H1 (cell line): ENCODE measurements at regions not wholly inside any gene's neighbourhood (a gene's known extent, or its start where the extent isn't known, plus 50 kb on each side); places are given as distances from the start of the nearest gene placed in this dataset.

Experiments
- CTCF ChIA-PET: fragments of 300-600 bp; sonication (Branson Sonifier 250); formaldehyde crosslinking; loops from one replicate; lab custom pipeline; 2021; ENCODE audit not compliant: partially characterized antibody; lab: Charles Lee
- POLR2A ChIA-PET: fragments of 300-600 bp; sonication (Branson Sonifier 250); formaldehyde crosslinking; loops from one replicate; lab custom pipeline; 2021; ENCODE audit warnings: inconsistent platforms; ENCODE audit not compliant: partially characterized antibody; lab: Charles Lee
- DNase-seq, 2 experiments: peaks; one replicate each; pipeline versions ENCODE4 v3.0.0 to v3.0.0-alpha.2; 2010 to 2022; ENCODE audit warnings: low spot score in 2 of 2, low read depth in 1 of 2, mixed read lengths in 1 of 2
- FAIRE-seq: peaks from 2 replicates; lab custom pipeline; 2011; peaks lifted over from hg19 to GRCh38; lab: Jason Lieb, UNC
- H2AFZ ChIP-seq: 2 replicates; pipeline ENCODE4 v1.8.1; 2012; ENCODE audit warnings: low read length, inconsistent platforms
- H2AK5ac ChIP-seq: 2 replicates; pipeline ENCODE4 v1.6.1; 2013; ENCODE audit warnings: low read depth, low read length
- H2BK120ac ChIP-seq: replicated peaks from 2 replicates; pipeline ENCODE3; 2013; ENCODE audit warnings: low read depth, low read length, inconsistent platforms
- H2BK12ac ChIP-seq: 2 replicates; pipeline ENCODE4 v1.6.1; 2013; ENCODE audit warnings: low read depth, low read length
- H2BK15ac ChIP-seq: 2 replicates; pipeline ENCODE4 v1.6.1; 2013; ENCODE audit warnings: low read length
- H2BK20ac ChIP-seq: 2 replicates; pipeline ENCODE4 v1.6.1; 2013; ENCODE audit warnings: low read length
- H2BK5ac ChIP-seq: 2 replicates; pipeline ENCODE4 v1.6.1; 2013; ENCODE audit warnings: low read depth, low read length
- H3K14ac ChIP-seq: 2 replicates; pipeline ENCODE4 v1.6.1; 2013; ENCODE audit warnings: inconsistent platforms; ENCODE audit not compliant: insufficient read length
- H3K18ac ChIP-seq: 2 replicates; pipeline ENCODE4 v1.6.1; 2013; ENCODE audit warnings: low read length; ENCODE audit errors: extremely low read depth
- H3K23ac ChIP-seq: 2 replicates; pipeline ENCODE4 v1.6.1; 2013; ENCODE audit warnings: inconsistent platforms; ENCODE audit not compliant: insufficient read length
- H3K23me2 ChIP-seq: 2 replicates; pipeline ENCODE4 v1.6.1; 2013; ENCODE audit warnings: low read depth, low read length
- H3K27ac ChIP-seq: 2 replicates; pipeline ENCODE4 v1.6.1; 2011; ENCODE audit warnings: low read depth, low read length, inconsistent platforms
- H3K27me3 ChIP-seq, 4 experiments: replicated peaks in 1 of 4; 1 replicate in 1 of 4; 2 replicates in 3 of 4; pipeline versions ENCODE4 v1.6.1 to v1.8.1; 2011 to 2013; ENCODE audit warnings: low read length in 3 of 4, mild to moderate bottlenecking in 3 of 4, inconsistent platforms in 2 of 4, mixed read lengths in 2 of 4, moderate library complexity in 1 of 4; ENCODE audit not compliant: control insufficient read depth in 3 of 4, insufficient read depth in 3 of 4; ENCODE audit errors: extremely low read depth in 1 of 4
- H3K36me3 ChIP-seq, 4 experiments: 2 replicates each; pipeline versions ENCODE4 v1.6.1 to v1.8.1; 2011 to 2013; ENCODE audit warnings: mild to moderate bottlenecking in 4 of 4, low read length in 3 of 4, moderate library complexity in 2 of 4, control low read depth in 1 of 4, inconsistent platforms in 1 of 4; ENCODE audit not compliant: insufficient read depth in 4 of 4, control insufficient read depth in 2 of 4
- H3K4ac ChIP-seq: replicated peaks from 2 replicates; pipeline ENCODE3; 2013; ENCODE audit warnings: low read length, low read depth, mixed read lengths, inconsistent platforms; ENCODE audit not compliant: insufficient read length
- H3K4me1 ChIP-seq, 4 experiments: replicated peaks in 1 of 4; 1 replicate in 1 of 4; 2 replicates in 3 of 4; pipeline versions ENCODE4 v1.6.1 to v1.8.1; 2011 to 2013; ENCODE audit warnings: low read length in 3 of 4, inconsistent platforms in 2 of 4, mixed read lengths in 1 of 4; ENCODE audit not compliant: insufficient read depth in 4 of 4, control insufficient read depth in 3 of 4
- H3K4me2 ChIP-seq, 2 experiments: 2 replicates each; pipeline versions ENCODE4 v1.6.1 to v1.8.1; 2011 to 2013; ENCODE audit warnings: low read depth in 2 of 2, low read length in 2 of 2, control low read depth in 1 of 2, inconsistent platforms in 1 of 2, mild to moderate bottlenecking in 1 of 2; ENCODE audit not compliant: insufficient read depth in 1 of 2
- H3K4me3 ChIP-seq, 4 experiments: fragments of 200-600, 300-600 bp in 1 of 4; sonication (generic), shearing (Covaris generic), sonication (Bioruptor Twin) in 1 of 4; 2 replicates each; pipeline versions ENCODE4 v1.5.1 to v1.8.1; 2011 to 2016; ENCODE audit warnings: low read length in 4 of 4, low read depth in 3 of 4, control low read depth in 2 of 4, inconsistent platforms in 2 of 4, mild to moderate bottlenecking in 2 of 4, mixed read lengths in 1 of 4, moderate library complexity in 1 of 4; ENCODE audit not compliant: insufficient read depth in 2 of 4; ENCODE audit errors: extremely low read depth in 1 of 4
- H3K56ac ChIP-seq: replicated peaks from 2 replicates; pipeline ENCODE3; 2013; ENCODE audit warnings: low read depth, mild to moderate bottlenecking, mixed read lengths, low read length, inconsistent platforms; ENCODE audit not compliant: insufficient read length
- H3K79me1 ChIP-seq: 2 replicates; pipeline ENCODE4 v1.6.1; 2013; ENCODE audit warnings: low read depth, low read length, control low read depth
- H3K79me2 ChIP-seq, 2 experiments: 2 replicates each; pipeline versions ENCODE4 v1.6.1 to v1.8.1; 2012 to 2013; ENCODE audit warnings: low read length in 2 of 2, mild to moderate bottlenecking in 2 of 2, inconsistent platforms in 1 of 2; ENCODE audit not compliant: insufficient read depth in 2 of 2, control insufficient read depth in 1 of 2
- H3K9ac ChIP-seq, 4 experiments: replicated peaks in 1 of 4; 1 replicate in 1 of 4; 2 replicates in 3 of 4; pipeline versions ENCODE4 v1.6.1 to v1.8.1; 2011 to 2013; ENCODE audit warnings: low read depth in 3 of 4, low read length in 3 of 4, control low read depth in 2 of 4, mild to moderate bottlenecking in 2 of 4, moderate library complexity in 2 of 4, inconsistent platforms in 1 of 4; ENCODE audit errors: extremely low read depth in 1 of 4
- H3K9me3 ChIP-seq, 2 experiments: 2 replicates each; pipeline versions ENCODE4 v1.6.1 to v1.8.1; 2012 to 2013; ENCODE audit warnings: mild to moderate bottlenecking in 2 of 2, moderate library complexity in 2 of 2, control low read depth in 1 of 2, inconsistent platforms in 1 of 2, low read depth in 1 of 2, low read length in 1 of 2, mixed read lengths in 1 of 2; ENCODE audit not compliant: insufficient read depth in 2 of 2
- H4K20me1 ChIP-seq, 2 experiments: replicated peaks in 1 of 2; 2 replicates each; pipeline versions ENCODE3 to v1.8.1; 2011 to 2013; ENCODE audit warnings: inconsistent platforms in 2 of 2, low read length in 2 of 2, mild to moderate bottlenecking in 1 of 2; ENCODE audit not compliant: insufficient read depth in 2 of 2, control insufficient read depth in 1 of 2
- H4K5ac ChIP-seq: 2 replicates; pipeline ENCODE4 v1.6.1; 2013; ENCODE audit warnings: low read length, low read depth, mixed read lengths, inconsistent platforms; ENCODE audit not compliant: insufficient read length
- H4K8ac ChIP-seq: 2 replicates; pipeline ENCODE4 v1.8.0; 2013; ENCODE audit warnings: mild to moderate bottlenecking, moderate library complexity, low read length, inconsistent platforms; ENCODE audit not compliant: insufficient read depth; ENCODE audit errors: extremely low read depth
- H4K91ac ChIP-seq: replicated peaks from 2 replicates; pipeline ENCODE3; 2013; ENCODE audit warnings: low read length, mixed read lengths, inconsistent platforms; ENCODE audit not compliant: insufficient read length
- ASH2L ChIP-seq: fragments of 200-600, 300-600 bp; sonication (generic); IDR thresholded peaks from one replicate; pipeline ENCODE4 v1.7.1; 2017; ENCODE audit warnings: low read length
- BACH1 ChIP-seq: IDR thresholded peaks from 2 replicates; pipeline ENCODE4 v1.6.1; 2012; ENCODE audit warnings: low read length, improper control_type of control experiment
- CHD2 ChIP-seq: IDR thresholded peaks from 2 replicates; pipeline ENCODE4 v1.6.1; 2012; ENCODE audit warnings: low read length, improper control_type of control experiment
- FOSL1 ChIP-seq: IDR thresholded peaks from 2 replicates; pipeline ENCODE4 v1.6.1; 2011; ENCODE audit warnings: mild to moderate bottlenecking, low read depth, low read length, moderate library complexity; ENCODE audit not compliant: insufficient read depth
- JUN ChIP-seq: IDR thresholded peaks from 2 replicates; pipeline ENCODE4 v1.6.1; 2011; ENCODE audit warnings: low read depth, mild to moderate bottlenecking, improper control_type of control experiment, low read length
- TAF7 ChIP-seq: optimal IDR thresholded peaks from 2 replicates; pipeline ENCODE3; 2011; ENCODE audit warnings: low read depth, mild to moderate bottlenecking, inconsistent platforms, low read length, moderate library complexity, borderline replicate concordance
- TBP ChIP-seq: IDR thresholded peaks from 2 replicates; pipeline ENCODE4 v1.6.1; 2011; ENCODE audit warnings: low read depth, low read length, improper control_type of control experiment
- WGBS, 2 experiments: shearing (Covaris generic) in 1 of 2; methylation state at CpG; one replicate each; pipeline versions ENCODE4 v1.1.6 to v1.1.7; 2013 to 2015; ENCODE audit warnings: low lambda C conversion rate in 2 of 2, mixed read lengths in 2 of 2, inconsistent platforms in 1 of 2, low coverage in 1 of 2, missing lambda C conversion rate in 1 of 2; ENCODE audit not compliant: insufficient replicate concordance in 2 of 2, insufficient coverage in 1 of 2, insufficient read length in 1 of 2; ENCODE audit errors: extremely low coverage in 1 of 2, missing lambda C conversion rate in 1 of 2; 5-methylcytosine and 5-hydroxymethylcytosine counted together
- TF ChIP-seq, protein P1 (sequence below): IDR thresholded peaks from 2 replicates; pipeline ENCODE4 v1.6.1; 2012; ENCODE audit warnings: low read length, inconsistent platforms
- TF ChIP-seq, protein P2 (sequence below), 3 experiments: IDR thresholded peaks; 1 replicate in 2 of 3; 2 replicates in 1 of 3; pipeline versions ENCODE4 v1.5.1 to v1.6.1; 2011; ENCODE audit warnings: low read length in 3 of 3, mild to moderate bottlenecking in 3 of 3, inconsistent platforms in 2 of 3, low read depth in 1 of 3, moderate library complexity in 1 of 3; ENCODE audit not compliant: insufficient read depth in 1 of 3; ENCODE audit errors: control extremely low read depth in 1 of 3

DNA sequence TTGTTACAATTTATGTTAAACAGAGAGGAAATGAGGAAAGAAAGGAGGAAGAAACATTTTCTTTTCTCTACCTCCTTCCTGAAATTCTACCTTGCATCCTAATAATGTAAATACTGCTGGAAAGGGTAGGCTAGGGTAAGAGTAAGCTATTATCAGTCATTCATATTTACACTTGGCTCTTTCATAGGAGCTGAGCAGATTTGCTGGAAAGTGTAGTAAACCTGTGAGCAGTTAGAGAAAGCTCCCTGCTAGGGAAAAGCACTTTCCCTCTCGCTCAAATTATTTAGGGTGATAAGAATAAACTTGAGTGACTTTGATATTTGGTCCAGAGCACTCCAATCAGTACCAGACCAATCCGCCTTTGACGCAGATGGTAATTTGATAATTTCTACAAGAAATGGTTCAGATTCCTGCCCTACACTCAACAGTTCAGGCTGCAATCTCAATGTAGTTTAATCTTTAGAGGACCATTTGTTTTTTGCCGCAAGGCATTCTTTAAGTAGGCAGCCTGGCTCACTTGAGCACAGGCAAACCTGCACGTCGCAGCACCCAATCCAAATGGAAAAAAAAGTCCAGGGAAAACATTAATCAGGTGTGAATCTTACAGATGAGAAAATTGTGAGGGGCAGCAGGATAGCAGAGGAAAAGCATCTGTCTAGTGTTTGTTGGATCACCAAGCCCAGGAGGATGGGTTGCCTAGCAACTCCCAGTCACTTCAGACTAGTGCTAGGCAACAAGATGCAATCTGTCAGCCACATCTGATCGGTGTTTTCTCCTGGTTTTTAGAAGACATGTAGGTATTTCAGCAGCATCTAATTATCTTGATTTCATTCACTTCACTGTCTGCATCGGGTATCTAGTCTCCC is 68.6 kb upstream of the KL start:
- no peak overlapping the region for H2BK15ac ChIP-seq
- no peaks in the 10 kb centered on the region for H3K9me3 ChIP-seq
- no peak overlapping the region for H3K14ac ChIP-seq
- no peak overlapping the region for H2AFZ ChIP-seq
- ChIA-PET CTCF (no interaction called here), POLR2A (interaction anchor here (0.6 kb wide), 1 partner anchor 12 kb away, joined by 4 read pairs; no protein-coding TSS in a partner anchor)
- H3K4me2 ChIP-seq: no peak overlapping the region
- H3K18ac ChIP-seq: no peak overlapping the region
- H3K27me3 ChIP-seq: peaks cover 0 to 1% (median 0%) of the 10 kb centered on the region in 4 experiments; a peak in 1 of 7 replicates
- no peak overlapping the region for H3K23ac ChIP-seq
- H3K79me1 ChIP-seq: no peaks in the 10 kb centered on the region
- H3K4me1 ChIP-seq: no peaks in the 10 kb centered on the region
- H3K36me3 ChIP-seq: no peaks in the 10 kb centered on the region
- no peak overlapping the region for H3K56ac ChIP-seq
- H2BK5ac ChIP-seq: no peak overlapping the region
- no peak overlapping the region for H2AK5ac ChIP-seq
- H3K23me2 ChIP-seq: no peaks in the 10 kb centered on the region
- H2BK120ac ChIP-seq: no peak overlapping the region
- no peak for FAIRE-seq
- no peak overlapping the region for H3K4me3 ChIP-seq
- no peak for DNase-seq
- no peak overlapping the region for H2BK20ac ChIP-seq
- WGBS, 2 experiments: 92% methylated on average over 8 of the region's 8 CpGs; no CpG with 5 or more reads in 1 of the 2 experiments
- no peak overlapping the region for H3K9ac ChIP-seq
- no peak overlapping the region for H3K4ac ChIP-seq
- no peaks in the 10 kb centered on the region for H3K79me2 ChIP-seq
- no peak overlapping the region for H4K5ac ChIP-seq
- no peak overlapping the region for H4K91ac ChIP-seq
- no peak overlapping the region for H2BK12ac ChIP-seq
- no peak overlapping the region for H4K8ac ChIP-seq
- H3K27ac ChIP-seq: no peak overlapping the region
- H4K20me1 ChIP-seq: no peaks in the 10 kb centered on the region
- TF ChIP-seq CHD2 (no peak), TBP (no peak), BACH1 (no peak), TAF7 (no peak), JUN (no peak), FOSL1 (no peak), ASH2L (no peak)
- TF ChIP-seq, protein P1, sequence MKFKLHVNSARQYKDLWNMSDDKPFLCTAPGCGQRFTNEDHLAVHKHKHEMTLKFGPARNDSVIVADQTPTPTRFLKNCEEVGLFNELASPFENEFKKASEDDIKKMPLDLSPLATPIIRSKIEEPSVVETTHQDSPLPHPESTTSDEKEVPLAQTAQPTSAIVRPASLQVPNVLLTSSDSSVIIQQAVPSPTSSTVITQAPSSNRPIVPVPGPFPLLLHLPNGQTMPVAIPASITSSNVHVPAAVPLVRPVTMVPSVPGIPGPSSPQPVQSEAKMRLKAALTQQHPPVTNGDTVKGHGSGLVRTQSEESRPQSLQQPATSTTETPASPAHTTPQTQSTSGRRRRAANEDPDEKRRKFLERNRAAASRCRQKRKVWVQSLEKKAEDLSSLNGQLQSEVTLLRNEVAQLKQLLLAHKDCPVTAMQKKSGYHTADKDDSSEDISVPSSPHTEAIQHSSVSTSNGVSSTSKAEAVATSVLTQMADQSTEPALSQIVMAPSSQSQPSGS: no peak
- TF ChIP-seq, protein P2, sequence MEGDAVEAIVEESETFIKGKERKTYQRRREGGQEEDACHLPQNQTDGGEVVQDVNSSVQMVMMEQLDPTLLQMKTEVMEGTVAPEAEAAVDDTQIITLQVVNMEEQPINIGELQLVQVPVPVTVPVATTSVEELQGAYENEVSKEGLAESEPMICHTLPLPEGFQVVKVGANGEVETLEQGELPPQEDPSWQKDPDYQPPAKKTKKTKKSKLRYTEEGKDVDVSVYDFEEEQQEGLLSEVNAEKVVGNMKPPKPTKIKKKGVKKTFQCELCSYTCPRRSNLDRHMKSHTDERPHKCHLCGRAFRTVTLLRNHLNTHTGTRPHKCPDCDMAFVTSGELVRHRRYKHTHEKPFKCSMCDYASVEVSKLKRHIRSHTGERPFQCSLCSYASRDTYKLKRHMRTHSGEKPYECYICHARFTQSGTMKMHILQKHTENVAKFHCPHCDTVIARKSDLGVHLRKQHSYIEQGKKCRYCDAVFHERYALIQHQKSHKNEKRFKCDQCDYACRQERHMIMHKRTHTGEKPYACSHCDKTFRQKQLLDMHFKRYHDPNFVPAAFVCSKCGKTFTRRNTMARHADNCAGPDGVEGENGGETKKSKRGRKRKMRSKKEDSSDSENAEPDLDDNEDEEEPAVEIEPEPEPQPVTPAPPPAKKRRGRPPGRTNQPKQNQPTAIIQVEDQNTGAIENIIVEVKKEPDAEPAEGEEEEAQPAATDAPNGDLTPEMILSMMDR (IDR thresholded peaks at IDR 0.05; ENCODE audit: control extremely low read depth in 1 of 3, insufficient read depth in 1 of 3, low read depth in 1 of 3, low read length in 3 of 3): no peak
